Kasumi-1 (cell line): ENCODE measurements at regions not wholly inside any gene's neighbourhood (a gene's known extent, or its start where the extent isn't known, plus 50 kb on each side); places are given as distances from the start of the nearest gene placed in this dataset.
A peak's percentile ranks its signal among the peaks of the same experiment; 100 is the strongest.

Experiments
- DNase-seq, 2 experiments: peaks; one replicate each; lab custom pipeline; 2025; lab: John Stamatoyannopoulos, UW

DNA sequence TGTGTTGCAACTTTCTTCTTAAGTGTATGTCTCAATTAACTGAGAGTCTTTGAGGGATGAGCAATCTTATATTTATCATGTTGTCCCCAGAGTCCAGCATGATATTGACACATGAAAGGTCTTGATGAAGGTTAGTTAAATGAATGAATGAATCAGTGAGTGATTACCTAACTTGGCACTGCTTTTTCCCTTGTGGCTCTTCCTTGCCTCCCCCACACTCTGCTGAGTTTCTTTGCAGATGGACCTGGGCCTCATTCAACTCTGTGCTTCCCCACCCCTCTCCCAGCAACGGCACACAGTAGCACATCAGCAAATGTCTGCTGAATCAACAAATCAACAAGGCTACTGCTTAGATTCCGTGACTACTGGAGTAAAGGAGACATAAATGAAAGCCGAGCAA lies 235.1 kb upstream of the CXCL12 start:
- no peak for DNase-seq

DNA sequence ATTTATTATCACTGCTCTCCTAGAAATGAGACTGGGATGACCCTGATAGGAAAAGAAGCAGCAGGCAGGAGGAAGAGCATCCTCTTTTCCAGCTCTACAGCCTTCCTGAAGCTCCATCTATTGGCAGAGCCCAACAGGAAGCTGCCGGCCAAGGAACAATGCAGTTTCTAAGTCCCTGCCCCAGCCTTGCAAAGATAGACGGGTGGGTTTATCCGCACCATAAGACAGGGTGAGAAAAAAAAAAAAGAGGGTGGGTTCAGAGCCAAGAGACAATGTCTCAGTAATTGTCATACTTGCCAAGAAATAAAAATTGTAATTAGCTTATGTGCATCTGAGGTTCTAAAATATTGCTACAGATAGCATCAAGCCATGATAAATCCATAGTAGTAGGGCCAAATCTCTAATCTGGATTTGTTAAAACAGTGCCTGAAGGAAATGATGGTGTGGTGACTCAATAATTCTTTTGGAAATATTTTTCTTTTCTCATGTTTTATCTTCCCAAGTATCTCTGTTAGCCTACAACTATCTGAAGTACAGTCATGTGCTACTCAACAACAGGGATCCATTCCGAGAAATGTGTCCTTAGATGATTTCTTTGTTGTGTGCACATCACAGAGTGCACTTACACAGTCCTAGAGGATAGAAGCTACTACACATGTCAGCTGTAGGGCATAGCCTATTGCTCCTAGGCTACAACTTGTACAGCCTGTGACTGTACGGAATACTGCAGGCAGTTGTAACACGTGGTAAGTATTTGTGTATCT lies 242.9 kb upstream of the CXCL12 start:
- DNase-seq = no peak

DNA sequence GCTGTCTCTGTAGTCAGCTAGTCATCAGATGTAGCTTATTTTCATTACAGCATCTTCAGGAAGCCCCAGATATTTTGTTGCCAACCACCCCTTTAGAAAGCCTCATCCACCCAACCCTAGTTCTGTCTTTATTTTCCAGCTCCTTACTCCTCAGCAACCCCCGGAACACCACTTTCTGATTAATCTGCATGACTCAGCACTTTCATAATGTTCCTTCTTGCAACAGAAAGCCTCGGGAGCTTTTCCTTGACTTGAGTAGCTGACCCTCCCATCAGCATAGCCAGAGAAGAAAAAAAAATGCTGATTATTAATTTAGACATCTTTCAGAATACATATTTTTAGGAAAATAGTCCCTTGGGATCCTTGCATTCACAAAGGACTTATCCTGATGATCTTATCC lies 244.0 kb upstream of the CXCL12 start:
- no peak for DNase-seq

DNA sequence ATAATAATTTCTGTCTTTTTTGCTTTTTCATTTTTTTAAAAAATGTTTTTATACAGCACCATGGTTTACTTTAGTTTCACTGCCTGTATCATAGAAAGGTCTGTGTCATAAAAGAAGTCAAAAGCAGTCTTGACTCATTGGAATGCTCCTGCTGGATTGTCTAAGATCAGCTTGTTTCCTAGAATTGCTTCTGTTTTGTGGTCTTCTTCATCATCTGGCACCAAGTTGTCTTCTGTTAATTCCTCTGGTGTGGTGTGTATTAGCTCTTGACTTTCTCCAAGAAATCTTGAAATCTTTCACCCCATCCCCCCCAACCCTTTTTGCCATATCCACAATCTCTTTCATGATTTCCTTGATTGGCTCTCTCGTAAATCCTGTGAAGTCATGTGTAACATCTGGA lies 250.3 kb upstream of the CXCL12 start:
- DNase-seq = no peak

DNA sequence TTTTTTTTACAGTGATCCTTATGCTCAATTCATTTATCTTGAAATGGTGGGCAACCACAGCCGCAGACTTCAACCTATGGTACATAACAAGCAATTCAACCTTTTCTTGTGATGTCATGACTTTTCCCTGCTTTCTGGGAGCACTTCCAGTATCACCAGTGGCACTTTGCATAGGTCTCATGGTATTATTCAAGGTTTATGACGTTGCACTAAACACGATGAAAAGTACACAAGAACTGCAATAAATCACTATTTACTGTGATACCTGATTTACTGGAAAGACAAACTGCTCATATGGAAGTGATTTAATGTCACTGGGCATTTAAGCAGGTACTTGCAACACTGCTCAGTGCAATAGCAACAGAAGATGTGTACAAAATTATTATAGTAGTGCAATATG lies 251.7 kb upstream of the CXCL12 start:
- DNase-seq = no peak

DNA sequence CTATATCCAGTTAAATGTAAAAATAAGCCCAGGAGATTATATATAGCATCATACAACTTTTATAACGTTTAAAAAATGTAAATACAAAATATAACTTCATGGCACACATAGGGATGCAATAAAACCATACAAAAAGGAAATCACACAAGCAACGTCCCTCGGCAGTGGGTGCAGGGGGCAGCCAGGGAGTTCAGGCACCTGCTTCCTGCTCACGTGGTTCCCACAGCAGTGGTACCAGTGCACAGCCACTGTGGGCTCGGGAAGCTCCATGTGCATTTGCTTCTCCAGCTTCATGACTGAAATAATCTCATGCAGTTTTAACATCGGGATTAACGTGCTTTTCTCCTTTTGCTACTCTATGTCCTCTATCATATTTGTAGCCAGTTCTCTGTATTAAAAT lies 255.5 kb upstream of the CXCL12 start:
- peak; percentile 58 to 72 for DNase-seq

DNA sequence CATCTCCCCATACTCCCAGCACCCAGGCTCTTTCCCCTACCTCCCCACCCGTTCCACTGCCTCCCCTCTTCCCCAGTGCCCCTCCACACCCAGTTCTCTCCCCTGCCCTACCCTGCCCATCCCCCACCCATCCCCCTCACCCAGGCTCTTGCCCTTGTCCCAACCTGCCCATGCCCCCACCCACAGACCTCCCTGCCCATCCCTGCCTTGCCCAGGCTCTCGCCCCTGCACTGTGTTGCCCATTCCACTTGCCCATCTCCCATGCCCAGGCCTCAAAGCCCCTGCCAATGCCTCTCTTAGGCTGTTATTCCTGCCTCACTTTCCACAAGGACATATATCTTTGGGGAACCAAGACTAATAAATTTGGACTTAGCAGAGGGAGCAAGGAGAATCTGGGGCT lies 262.6 kb upstream of the CXCL12 start:
- no peak for DNase-seq

DNA sequence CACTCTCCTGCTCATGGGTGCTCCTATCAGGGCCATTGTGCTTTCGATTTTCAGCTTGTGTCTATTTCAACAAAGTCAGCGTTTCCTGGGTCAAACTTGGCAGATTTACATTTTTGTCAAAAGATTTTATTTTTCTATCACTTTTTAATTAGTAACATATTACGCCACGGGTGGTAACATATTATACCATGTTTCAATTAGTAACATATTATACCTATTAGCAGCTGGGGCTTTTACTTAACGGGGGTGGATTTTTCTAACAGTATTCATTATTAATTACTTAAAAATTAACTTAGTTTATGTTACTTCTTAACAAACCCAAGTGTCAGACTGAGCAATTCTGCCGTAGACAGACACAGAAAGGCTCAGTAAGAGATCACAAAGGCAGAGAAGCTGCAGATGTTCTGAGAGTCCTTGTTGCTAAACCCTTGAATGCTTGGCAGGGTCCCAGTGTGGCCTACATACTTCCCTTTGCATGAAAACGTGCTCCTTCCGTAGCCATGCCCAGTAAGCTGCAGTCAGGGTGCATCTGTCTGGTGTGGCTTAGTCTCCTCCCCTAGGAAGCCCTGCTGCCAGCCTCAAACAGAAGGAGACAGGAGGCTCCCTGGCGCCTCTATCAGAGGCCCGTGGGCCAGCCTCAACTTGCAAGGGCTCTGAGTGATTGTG lies 263.1 kb upstream of the CXCL12 start:
- peak; percentile 99 for DNase-seq

DNA sequence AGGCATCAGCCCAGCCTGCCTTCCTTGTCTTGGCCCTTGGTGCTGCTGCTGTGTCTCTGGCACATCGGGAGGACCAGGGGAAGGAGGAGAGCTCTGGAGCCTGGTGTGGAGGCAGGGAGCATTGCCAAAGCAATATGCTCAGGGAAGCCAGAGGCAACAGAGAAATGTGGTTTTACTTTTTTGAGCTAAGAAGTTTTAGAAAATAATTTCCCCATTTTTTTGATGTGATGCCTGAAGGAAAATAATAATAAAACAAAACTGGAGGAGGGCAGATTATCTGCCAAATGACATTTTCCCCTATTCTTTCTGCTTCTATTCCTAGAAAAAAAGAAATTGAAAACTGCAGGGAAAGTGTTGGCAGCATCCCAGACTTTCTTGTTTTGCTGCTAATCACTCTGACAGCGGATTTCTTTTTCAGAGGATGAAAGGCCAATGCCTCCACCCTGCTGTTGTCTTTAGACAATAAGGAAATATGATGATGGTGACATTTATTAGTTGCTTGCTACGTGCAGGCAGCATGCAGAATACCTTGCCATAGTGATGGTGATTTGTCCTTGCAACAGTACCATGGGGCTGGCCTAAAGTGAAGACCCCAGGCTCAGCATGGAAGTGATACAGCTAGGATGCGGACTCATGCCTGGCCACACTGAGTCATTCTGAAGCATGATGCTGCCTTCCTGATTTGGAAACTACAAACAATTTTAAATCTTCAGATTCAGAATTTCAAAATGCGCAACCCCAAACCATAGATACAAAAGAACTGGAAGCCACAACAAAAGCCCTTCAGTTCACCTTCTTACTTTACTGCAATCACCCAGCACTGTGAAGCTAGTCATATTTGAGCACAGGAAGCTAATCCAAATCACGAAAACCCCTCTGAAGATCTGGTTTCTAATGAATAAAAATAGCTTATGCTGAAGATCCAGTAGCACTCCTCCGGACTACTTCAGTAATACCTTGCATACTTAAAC lies 260.2 kb upstream of the TMEM72 start:
- no peak for DNase-seq

DNA sequence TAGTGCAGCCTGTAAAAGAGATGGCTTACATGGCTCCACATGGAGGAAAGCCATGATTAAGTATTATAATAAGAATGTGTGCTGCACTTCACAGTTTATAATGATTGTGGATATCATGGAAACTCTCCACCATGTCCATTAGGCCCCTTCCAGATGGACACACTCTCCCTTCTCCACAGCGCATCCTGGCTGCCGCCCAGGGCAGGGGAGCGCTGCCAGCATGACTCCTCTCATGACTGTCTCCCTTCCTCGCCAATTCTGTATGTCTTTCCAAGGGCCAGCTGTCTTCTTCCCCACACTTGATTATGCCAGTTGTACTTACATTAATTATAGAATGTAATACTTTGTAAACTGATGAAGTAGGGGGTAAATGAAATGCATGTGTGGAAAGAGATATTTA lies 259.3 kb upstream of the TMEM72 start:
- DNase-seq = no peak

DNA sequence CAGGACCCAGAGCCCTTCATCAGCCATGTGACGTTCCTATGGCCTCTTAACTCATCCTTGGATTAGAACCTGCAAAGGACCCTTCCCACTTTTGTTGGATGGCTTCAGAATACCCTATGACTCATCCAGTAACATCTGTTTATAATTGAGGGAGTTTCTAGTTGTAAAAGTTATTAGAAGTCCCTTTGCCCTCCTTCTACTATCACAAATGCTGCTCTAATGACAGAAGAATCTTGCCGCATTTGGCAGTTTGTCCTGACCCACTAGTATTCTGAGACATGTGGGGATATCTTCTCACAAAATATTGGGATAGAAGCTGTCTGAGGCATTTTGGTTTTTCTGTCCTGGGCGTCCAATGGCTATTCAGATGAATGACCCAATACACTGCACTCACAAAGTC lies 251.8 kb upstream of the TMEM72 start:
- DNase-seq = no peak

DNA sequence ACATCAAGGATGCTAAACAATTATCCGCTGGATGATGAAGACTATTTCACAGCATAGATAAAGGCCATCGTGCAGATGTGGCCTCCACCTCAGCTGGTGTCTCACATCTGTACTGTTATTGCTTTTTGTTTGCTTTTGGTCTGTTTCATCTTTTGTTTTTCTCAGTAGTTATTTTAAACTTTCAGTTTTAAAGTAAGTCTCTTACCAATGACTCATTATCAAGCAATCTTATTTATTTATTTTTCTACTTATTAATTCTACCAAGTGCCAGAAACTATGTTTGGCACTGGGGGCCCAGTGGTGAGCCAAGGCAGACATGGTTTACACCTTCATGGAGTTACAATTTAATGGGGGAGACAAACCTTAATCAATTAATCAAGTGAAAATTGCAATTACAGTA lies 250.9 kb upstream of the TMEM72 start:
- no peak for DNase-seq

DNA sequence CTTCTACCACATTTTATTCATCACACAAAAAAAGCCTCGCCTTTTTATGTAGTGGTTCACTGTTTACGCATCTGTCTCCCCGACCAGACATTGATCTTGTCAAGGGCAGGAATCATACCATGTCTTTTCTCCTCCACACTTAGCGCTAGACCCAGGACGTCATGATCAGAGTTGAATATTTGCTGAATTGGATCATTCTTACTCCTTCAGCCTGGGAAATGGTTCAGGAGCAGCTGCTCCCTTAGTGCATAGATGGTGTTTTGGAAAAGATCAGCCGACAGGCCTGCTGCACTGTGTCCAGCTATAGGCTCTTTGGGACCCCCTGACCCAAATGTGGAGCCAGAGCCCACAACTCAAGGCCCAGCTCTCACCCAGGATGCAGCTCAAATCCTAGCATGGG lies 249.1 kb upstream of the TMEM72 start:
- DNase-seq = no peak

DNA sequence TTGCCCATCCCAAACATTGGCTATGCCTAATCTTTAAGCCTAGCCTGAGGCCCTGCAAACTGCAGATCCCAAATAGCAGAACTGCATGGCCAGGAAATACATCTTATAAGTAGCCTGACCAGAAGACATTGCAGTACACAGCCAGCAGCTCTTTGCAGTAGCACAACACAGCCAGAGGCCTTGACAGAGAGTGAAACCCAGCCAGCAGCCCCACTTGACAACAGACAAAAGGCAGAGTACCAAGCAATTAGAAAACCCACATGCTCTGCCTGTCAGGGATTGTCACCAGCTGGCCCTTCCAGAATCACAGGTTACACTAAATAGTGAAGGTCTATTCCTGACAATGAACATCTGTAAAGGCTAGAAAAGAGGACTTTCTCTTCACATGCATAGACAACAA lies 242.8 kb upstream of the TMEM72 start:
- no peak for DNase-seq

DNA sequence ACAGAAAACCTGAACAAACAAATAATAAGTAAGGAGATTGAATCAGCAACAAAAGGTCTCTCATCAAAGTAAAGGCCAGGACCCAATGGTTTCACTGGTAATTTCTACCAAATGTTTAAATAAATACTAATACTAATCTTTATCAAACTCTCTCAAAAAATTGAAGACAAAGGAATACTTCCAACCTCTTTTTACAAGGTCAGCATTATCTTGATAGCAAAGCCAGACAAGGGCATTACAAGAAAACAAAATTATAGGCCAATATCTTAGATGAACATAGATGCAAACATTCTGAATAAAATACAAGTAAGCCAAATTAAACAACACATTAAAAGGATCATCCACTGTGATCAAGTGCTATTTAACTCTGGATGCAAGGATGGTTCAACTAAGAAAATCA lies 239.8 kb upstream of the TMEM72 start:
- no peak for DNase-seq

DNA sequence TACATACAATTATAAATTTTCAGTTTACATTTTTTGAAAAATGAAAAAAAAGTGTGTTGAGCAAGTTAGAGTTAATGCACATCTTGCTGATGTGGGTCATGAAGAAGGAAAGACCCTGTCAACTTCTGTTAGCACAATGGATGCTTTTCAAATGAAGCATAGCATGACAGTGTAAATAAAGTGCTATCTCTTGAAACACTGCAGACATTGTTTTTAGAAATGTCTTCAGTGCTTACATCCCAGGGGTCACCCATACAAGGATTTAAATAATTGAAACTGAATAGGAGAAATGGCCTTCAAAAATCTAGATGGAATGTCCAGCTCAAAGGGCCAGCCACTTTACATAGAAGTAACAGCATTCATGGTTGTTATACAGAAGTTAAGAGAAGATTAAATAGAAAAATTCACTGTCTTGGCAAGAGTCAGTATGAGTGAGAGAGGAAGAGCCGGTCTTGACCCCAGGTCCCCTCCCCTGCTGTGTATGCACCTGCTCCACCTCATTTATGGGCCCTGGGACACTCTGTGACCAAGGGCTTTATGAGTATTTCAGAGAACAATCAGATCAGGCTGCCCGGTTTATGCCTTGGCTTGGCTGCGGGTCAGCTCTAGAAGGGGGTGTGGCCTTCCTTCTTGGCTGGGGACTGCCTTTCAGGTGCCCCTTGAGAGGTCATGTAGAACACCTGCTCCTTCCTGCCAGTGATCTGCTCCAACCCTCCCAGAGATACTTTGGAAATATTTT lies 237.7 kb upstream of the TMEM72 start:
- no peak for DNase-seq

DNA sequence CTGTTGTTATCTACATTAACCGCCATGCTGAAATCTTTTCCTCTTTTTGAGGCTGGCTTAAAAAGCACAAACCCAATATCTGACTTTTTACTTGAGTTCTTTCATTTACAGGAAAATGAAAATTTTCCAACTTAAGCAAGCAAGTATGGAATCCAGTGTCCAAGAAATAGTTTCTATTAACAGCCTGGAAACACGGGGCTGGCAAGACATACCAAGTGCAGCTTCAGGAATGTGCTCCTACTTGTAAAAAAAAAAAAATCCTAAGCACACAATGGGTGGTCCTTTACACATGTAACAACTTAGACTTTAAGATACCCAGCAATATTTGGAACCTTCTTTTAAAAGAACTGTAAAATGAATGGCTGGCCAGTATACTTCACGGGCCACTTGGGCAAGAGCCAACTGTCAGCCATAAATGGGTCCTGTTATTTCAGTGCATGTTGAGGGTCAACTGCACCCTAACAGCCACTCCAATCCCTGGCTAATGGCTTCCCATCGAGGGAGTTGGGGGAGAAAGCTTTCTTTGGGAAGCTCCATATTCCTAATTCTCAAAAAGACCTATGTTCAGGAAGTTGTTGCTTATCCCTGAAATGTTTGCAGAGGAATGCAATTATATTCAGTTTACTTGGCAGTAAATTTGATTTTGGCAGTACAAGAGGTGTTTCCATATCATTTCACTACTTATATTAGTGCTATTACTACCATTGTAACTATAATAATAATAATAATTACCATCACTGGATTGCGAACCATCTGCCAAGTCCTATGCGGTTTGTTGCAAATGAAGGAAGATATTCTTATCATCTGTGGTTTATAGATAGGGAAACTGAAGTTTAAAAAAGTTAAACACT lies 236.4 kb upstream of the TMEM72 start:
- no peak for DNase-seq

DNA sequence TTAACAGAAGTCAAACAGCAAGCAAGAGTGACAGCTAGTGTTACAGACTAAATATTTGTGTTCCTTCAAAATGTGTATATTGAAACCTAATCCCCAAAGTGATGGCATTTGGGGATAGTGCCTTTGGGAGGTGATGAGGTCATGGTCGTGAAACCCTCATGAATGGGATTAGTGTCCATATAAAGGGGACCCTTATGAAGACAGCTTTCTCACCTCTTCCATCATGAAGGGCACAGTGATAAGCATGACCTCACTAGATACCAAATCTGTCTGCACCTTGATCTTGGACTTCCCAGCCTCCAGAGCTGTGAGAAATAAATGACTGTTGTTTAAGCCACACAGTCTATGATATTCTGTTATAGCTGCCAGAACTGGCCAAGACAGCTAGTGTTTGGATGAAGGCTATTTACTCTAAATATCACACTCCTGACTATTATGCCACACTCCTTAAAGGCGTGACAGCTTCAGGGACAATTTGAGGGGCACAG lies 235.7 kb upstream of the TMEM72 start:
- no peak for DNase-seq

DNA sequence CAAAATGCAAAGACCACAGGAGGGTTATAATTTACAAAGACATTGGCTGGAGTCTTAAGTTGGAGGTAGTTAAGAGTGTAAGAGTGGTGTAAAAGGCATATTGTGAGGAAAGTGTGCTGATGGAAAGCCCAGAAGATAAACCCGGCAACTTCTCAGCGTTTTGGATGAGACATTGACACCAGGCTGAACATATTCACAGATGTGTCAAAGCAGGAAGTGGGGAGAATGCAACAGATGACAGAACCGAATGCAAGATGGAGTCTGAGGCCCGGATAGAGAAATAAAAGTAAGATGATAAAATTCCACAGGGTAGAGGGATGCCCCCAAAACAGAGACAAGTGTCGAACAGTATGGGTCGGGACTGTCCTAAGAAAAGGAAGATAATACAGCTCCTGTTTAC lies 230.4 kb upstream of the TMEM72 start:
- no peak for DNase-seq

DNA sequence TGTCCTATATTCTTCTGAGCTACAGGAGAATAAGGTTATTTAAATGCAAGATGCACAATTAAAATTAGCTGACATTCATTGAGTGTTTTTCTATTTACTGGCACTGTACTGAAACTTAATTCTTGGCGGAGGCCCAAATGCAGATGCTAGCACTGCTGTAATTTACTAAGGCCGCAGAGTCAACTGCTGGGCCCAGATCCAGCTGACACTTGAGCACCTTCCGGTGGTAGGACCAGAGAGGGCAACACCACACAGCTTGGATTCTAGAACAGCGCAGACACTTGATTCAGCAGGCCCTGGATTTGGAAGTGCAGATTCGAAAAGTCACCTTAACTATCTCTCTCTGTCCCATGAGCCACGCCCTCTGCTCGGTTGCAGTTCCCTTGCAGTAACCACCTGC lies 228.6 kb upstream of the TMEM72 start:
- no peak for DNase-seq

DNA sequence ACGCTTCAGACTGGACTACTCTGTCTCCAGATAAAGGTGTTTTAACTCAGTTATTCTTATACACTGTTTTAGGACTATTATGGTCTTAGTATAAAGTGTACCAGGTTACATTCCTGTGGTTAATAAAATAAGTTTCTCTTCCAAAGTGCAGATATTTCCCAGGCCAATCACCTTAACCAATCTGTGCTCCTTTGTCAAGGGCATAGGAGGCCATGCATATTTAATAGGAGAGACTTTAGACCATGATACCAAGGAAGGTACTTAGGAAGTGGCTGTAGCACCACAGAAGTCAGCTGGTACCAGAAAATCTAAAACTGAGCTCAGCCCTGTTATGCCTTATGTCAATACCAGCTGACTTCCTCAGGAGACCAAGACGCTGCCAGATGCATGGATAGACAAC lies 226.5 kb upstream of the TMEM72 start:
- DNase-seq = no peak
